ENCODE measurements at regions not wholly inside any gene's neighbourhood (a gene's known extent, or its start where the extent isn't known, plus 50 kb on each side); places are given as distances from the start of the nearest gene placed in this dataset.

GRCh38 chr10:21095494-21096055 lies 198.5 kb upstream of the NEBL start:
- H3K9me3 ChIP-seq (ENCODE audit: insufficient read depth, low read length): no peaks in the 10 kb centered on the region
- no peak overlapping the region for H3K27ac ChIP-seq (ENCODE audit: low read length)
- H3K4me2 ChIP-seq (ENCODE audit: low read length): no peak overlapping the region
- H3K4me3 ChIP-seq (ENCODE audit: low read length): no peak overlapping the region
- TF ChIP-seq EZH2phosphoT487 (IDR thresholded peaks at IDR 0.05; ENCODE audit: low read depth) (no peak), CTCF (IDR thresholded peaks at IDR 0.05; ENCODE audit: low read depth, low read length) (no peak)
- H2AFZ ChIP-seq (ENCODE audit: low read depth, low read length): no peak overlapping the region
- H3K9ac ChIP-seq (ENCODE audit: low read length): no peak overlapping the region
- H3K36me3 ChIP-seq (replicated peaks; ENCODE audit: low read depth, low read length): no peaks in the 10 kb centered on the region
- no peaks in the 10 kb centered on the region for H3K27me3 ChIP-seq (ENCODE audit: low read depth, low read length)
- H3K79me2 ChIP-seq (ENCODE audit: low read length): no peaks in the 10 kb centered on the region
- no peaks in the 10 kb centered on the region for H3K4me1 ChIP-seq (ENCODE audit: low read length)
- H4K20me1 ChIP-seq (ENCODE audit: insufficient read depth, low read length): no peaks in the 10 kb centered on the region

- H3K79me2 ChIP-seq (ENCODE audit: low read length): no peaks in the 10 kb centered on the region
- no peaks in the 10 kb centered on the region for H3K4me1 ChIP-seq (ENCODE audit: low read length)
- H3K27ac ChIP-seq (ENCODE audit: low read length): no peak overlapping the region
- no peak overlapping the region for H3K9ac ChIP-seq (ENCODE audit: low read length)
- TF ChIP-seq CTCF (IDR thresholded peaks at IDR 0.05; ENCODE audit: low read depth, low read length): no peak
- TF ChIP-seq EZH2phosphoT487 (IDR thresholded peaks at IDR 0.05; ENCODE audit: low read depth): no peak
- H4K20me1 ChIP-seq (ENCODE audit: insufficient read depth, low read length): no peaks in the 10 kb centered on the region
- no peak overlapping the region for H2AFZ ChIP-seq (ENCODE audit: low read depth, low read length)
- H3K9me3 ChIP-seq (ENCODE audit: insufficient read depth, low read length): no peaks in the 10 kb centered on the region
- no peak overlapping the region for H3K4me2 ChIP-seq (ENCODE audit: low read length)
- H3K4me3 ChIP-seq (ENCODE audit: low read length): no peak overlapping the region
- no peaks in the 10 kb centered on the region for H3K27me3 ChIP-seq (ENCODE audit: low read depth, low read length)
- H3K36me3 ChIP-seq (replicated peaks; ENCODE audit: low read depth, low read length): no peaks in the 10 kb centered on the region
These were observed 198.0 kb upstream of the NEBL start for GRCh38 chr10:21095073-21095472.

- Histone ChIP-seq H3K4me2 (ENCODE audit: low read length) (no peak overlapping the region), H3K27me3 (ENCODE audit: low read depth, low read length) (no peaks in the 10 kb centered on the region), H2AFZ (ENCODE audit: low read depth, low read length) (no peak overlapping the region), H3K27ac (ENCODE audit: low read length) (no peak overlapping the region), H3K9ac (ENCODE audit: low read length) (no peak overlapping the region), H3K4me3 (ENCODE audit: low read length) (no peak overlapping the region), H3K9me3 (ENCODE audit: insufficient read depth, low read length) (no peaks in the 10 kb centered on the region), H3K4me1 (ENCODE audit: low read length) (no peaks in the 10 kb centered on the region), H3K36me3 (replicated peaks; ENCODE audit: low read depth, low read length) (no peaks in the 10 kb centered on the region), H3K79me2 (ENCODE audit: low read length) (no peaks in the 10 kb centered on the region), H4K20me1 (ENCODE audit: insufficient read depth, low read length) (no peaks in the 10 kb centered on the region)
- no peak for TF ChIP-seq EZH2phosphoT487 (IDR thresholded peaks at IDR 0.05; ENCODE audit: low read depth)
- TF ChIP-seq CTCF (IDR thresholded peaks at IDR 0.05; ENCODE audit: low read depth, low read length): no peak
These were observed 195.8 kb upstream of the NEBL start for GRCh38 chr10:21092683-21093524.

- Histone ChIP-seq H3K27ac (ENCODE audit: low read length) (no peak overlapping the region), H2AFZ (ENCODE audit: low read depth, low read length) (no peak overlapping the region), H3K27me3 (ENCODE audit: low read depth, low read length) (no peaks in the 10 kb centered on the region), H3K9ac (ENCODE audit: low read length) (no peak overlapping the region), H3K9me3 (ENCODE audit: insufficient read depth, low read length) (no peaks in the 10 kb centered on the region), H3K79me2 (ENCODE audit: low read length) (no peaks in the 10 kb centered on the region), H3K4me2 (ENCODE audit: low read length) (no peak overlapping the region), H4K20me1 (ENCODE audit: insufficient read depth, low read length) (no peaks in the 10 kb centered on the region), H3K4me1 (ENCODE audit: low read length) (no peaks in the 10 kb centered on the region), H3K36me3 (replicated peaks; ENCODE audit: low read depth, low read length) (no peaks in the 10 kb centered on the region), H3K4me3 (ENCODE audit: low read length) (no peak overlapping the region)
- TF ChIP-seq CTCF (IDR thresholded peaks at IDR 0.05; ENCODE audit: low read depth, low read length): no peak
- no peak for TF ChIP-seq EZH2phosphoT487 (IDR thresholded peaks at IDR 0.05; ENCODE audit: low read depth)
These were observed 193.5 kb upstream of the NEBL start for GRCh38 chr10:21090609-21091082.

Data from OCI-LY3 (cell line).